Esophagus squamous epithelium (tissue), 5 donors: ENCODE measurements at regions not wholly inside any gene's neighbourhood (a gene's known extent, or its start where the extent isn't known, plus 50 kb on each side); places are given as distances from the start of the nearest gene placed in this dataset.
"Not testable (repeated sequence)": the region's sequence is repeated elsewhere in the genome, so short reads cannot be mapped to it uniquely, and the experiment has no call there.

Source experiments
- DNase-seq: peaks from one replicate; lab custom pipeline; 2025; lab: John Stamatoyannopoulos, UW
- H3K27ac ChIP-seq, 4 donors: fragments of 200-600 bp; sonication (generic); one replicate each; pipeline ENCODE4 v1.5.1; 2016 to 2019; ENCODE audit warnings: mild to moderate bottlenecking in 1 of 4
- H3K27me3 ChIP-seq, 4 donors: fragments of 200-600 bp; sonication (generic); 1 replicate in 3 of 4; 2 replicates in 1 of 4; pipeline versions ENCODE4 v1.5.1 to v1.6.0; 2017 to 2021; ENCODE audit warnings: antibody characterized with exemption in 1 of 4
- H3K36me3 ChIP-seq, 3 donors: fragments of 200-600 bp; sonication (generic); one replicate each; pipeline ENCODE4 v1.5.1; 2016 to 2019
- H3K4me1 ChIP-seq, 3 donors: fragments of 200-600 bp; sonication (generic); one replicate each; pipeline ENCODE4 v1.5.1; 2017 to 2019
- H3K4me3 ChIP-seq, 4 donors: fragments of 200-600 bp; sonication (generic); 1 replicate in 3 of 4; 2 replicates in 1 of 4; pipeline ENCODE4 v1.5.1; 2016 to 2019; ENCODE audit warnings: mild to moderate bottlenecking in 2 of 4, moderate library complexity in 1 of 4
- H3K9me3 ChIP-seq, 3 donors: fragments of 200-600 bp; sonication (generic); one replicate each; pipeline ENCODE4 v1.5.1; 2016 to 2019
- POLR2A ChIP-seq, 4 donors: fragments of 450-650 bp; IDR thresholded peaks; one replicate each; pipeline ENCODE4 v1.6.1; 2017; ENCODE audit warnings: antibody characterized with exemption in 4 of 4, mild to moderate bottlenecking in 4 of 4, moderate library complexity in 3 of 4
- WGBS, 2 donors: methylation state at CpG; one replicate each; pipeline ENCODE4 v1.1.5; 2018; 5-methylcytosine and 5-hydroxymethylcytosine counted together
- intact Hi-C: fragments of 100-400 bp; cut with DNase I; formaldehyde crosslinking; loops from one replicate; pipeline ENCODE4 v1.15.0; 2022
- TF ChIP-seq, protein P1 (sequence below), 6 experiments: fragments of 450-650 bp in 4 of 6; fragments of 200-600 bp in 2 of 6; sonication (generic) in 2 of 6; IDR thresholded peaks; one replicate each; pipeline ENCODE4 v1.5.1; 2016 to 2019; ENCODE audit warnings: antibody characterized with exemption in 6 of 6, mild to moderate bottlenecking in 4 of 6, moderate library complexity in 4 of 6
- donor health status: DM: yes; HTN: yes; CAD: no.

DNA sequence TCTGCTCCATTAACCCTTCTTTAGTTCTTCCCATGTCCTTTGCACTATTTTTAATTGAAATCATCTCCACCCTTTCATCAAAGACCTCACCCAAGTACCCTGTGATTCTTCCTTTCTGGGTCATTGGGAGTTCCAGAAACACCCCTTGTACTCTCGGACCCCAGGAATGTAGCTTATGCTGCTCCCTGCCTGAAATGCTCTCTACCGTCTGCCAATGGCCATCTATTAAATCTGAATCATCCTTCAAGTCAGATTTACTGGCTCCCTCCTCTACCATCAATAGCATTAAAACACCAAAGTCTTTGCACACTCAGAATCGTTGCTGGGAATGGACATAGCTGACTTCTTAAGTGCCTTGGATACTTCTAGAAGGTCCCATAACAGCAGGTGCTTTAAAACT is 73.2 kb upstream of the GADD45A start:
- TF ChIP-seq POLR2A (IDR thresholded peaks at IDR 0.05), result no peak
- TF ChIP-seq, protein P1, sequence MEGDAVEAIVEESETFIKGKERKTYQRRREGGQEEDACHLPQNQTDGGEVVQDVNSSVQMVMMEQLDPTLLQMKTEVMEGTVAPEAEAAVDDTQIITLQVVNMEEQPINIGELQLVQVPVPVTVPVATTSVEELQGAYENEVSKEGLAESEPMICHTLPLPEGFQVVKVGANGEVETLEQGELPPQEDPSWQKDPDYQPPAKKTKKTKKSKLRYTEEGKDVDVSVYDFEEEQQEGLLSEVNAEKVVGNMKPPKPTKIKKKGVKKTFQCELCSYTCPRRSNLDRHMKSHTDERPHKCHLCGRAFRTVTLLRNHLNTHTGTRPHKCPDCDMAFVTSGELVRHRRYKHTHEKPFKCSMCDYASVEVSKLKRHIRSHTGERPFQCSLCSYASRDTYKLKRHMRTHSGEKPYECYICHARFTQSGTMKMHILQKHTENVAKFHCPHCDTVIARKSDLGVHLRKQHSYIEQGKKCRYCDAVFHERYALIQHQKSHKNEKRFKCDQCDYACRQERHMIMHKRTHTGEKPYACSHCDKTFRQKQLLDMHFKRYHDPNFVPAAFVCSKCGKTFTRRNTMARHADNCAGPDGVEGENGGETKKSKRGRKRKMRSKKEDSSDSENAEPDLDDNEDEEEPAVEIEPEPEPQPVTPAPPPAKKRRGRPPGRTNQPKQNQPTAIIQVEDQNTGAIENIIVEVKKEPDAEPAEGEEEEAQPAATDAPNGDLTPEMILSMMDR (IDR thresholded peaks at IDR 0.05), result no peak
- intact Hi-C loops, result no loop called here
- Histone ChIP-seq H3K27ac (no peak overlapping the region), H3K4me3 (no peak overlapping the region), H3K9me3 (no peaks in the 10 kb centered on the region), H3K36me3 (no peaks in the 10 kb centered on the region), H3K27me3 (peaks cover 0 to 5% (median 0%) of the 10 kb centered on the region in 4 donors), H3K4me1 (peaks cover 0 to 27% (median 23%) of the 10 kb centered on the region in 3 donors)
- 63 to 67% methylated on average over 3 of the region's 3 CpGs for WGBS, 2 donors
- no peak for DNase-seq

- intact Hi-C loops, result no loop called here
- WGBS, 2 donors, result 55% methylated on average over 2 of the region's 4 CpGs; no CpG with 5 or more reads in 1 of the 2 donors
These were observed 72.2 kb upstream of the GADD45A start for GRCh38 chr1:67612788-67613241.

GRCh38 chr1:67613479-67613878 is 71.5 kb upstream of the GADD45A start:
- Histone ChIP-seq H3K27ac (peak overlapping the region in 2 of 4 donors; percentile 4 to 27), H3K4me1 (peaks cover 7 to 44% (median 35%) of the 10 kb centered on the region in 3 donors)
- H3K27me3 ChIP-seq, DNase-seq, H3K36me3 ChIP-seq, H3K9me3 ChIP-seq, intact Hi-C loops, H3K4me3 ChIP-seq: not testable (repeated sequence)
- 91% methylated on average over 7 to 8 of the region's 8 CpGs for WGBS, 2 donors

More at GRCh38 chr1:67612788-67613241, 72.2 kb upstream of the GADD45A start:
- DNase-seq, result no peak
- peak overlapping the region in 2 of 4 donors; percentile 4 to 31 for H3K27ac ChIP-seq
- no peaks in the 10 kb centered on the region for H3K9me3 ChIP-seq
- peaks cover 0 to 5% (median 0%) of the 10 kb centered on the region in 4 donors for H3K27me3 ChIP-seq
- peaks cover under 1 to 37% (median 28%) of the 10 kb centered on the region in 3 donors for H3K4me1 ChIP-seq
- H3K36me3 ChIP-seq, result no peaks in the 10 kb centered on the region
- H3K4me3 ChIP-seq, result no peak overlapping the region
- no peak for TF ChIP-seq POLR2A (IDR thresholded peaks at IDR 0.05)
- TF ChIP-seq, protein P1 (IDR thresholded peaks at IDR 0.05), result no peak

- no peak for DNase-seq
- H3K36me3 ChIP-seq, result no peaks in the 10 kb centered on the region
- peaks cover 0 to 5% (median 0%) of the 10 kb centered on the region in 4 donors for H3K27me3 ChIP-seq
- WGBS, 2 donors, result 47 to 65% methylated on average over 3 of the region's 3 CpGs
- no peak overlapping the region for H3K4me3 ChIP-seq
- H3K9me3 ChIP-seq, result no peaks in the 10 kb centered on the region
- no peak for TF ChIP-seq POLR2A (IDR thresholded peaks at IDR 0.05)
- TF ChIP-seq, protein P1 (IDR thresholded peaks at IDR 0.05), result no peak
- H3K27ac ChIP-seq, result peak overlapping the region in 1 of 4 donors; percentile 30
- peaks cover 9 to 54% (median 44%) of the 10 kb centered on the region in 3 donors for H3K4me1 ChIP-seq
- intact Hi-C loops, result no loop called here
These were observed 70.5 kb upstream of the GADD45A start for GRCh38 chr1:67614511-67614934.

- Histone ChIP-seq H3K4me1 (peaks cover 9 to 55% (median 44%) of the 10 kb centered on the region in 3 donors), H3K36me3 (no peaks in the 10 kb centered on the region), H3K27me3 (peaks cover 0 to 5% (median 0%) of the 10 kb centered on the region in 4 donors), H3K4me3 (no peak overlapping the region), H3K27ac (no peak overlapping the region), H3K9me3 (no peaks in the 10 kb centered on the region)
- DNase-seq, result no peak
- TF ChIP-seq, protein P1 (IDR thresholded peaks at IDR 0.05), result no peak
- no peak for TF ChIP-seq POLR2A (IDR thresholded peaks at IDR 0.05)
- intact Hi-C loops, result no loop called here
- 69 to 75% methylated on average over 1 of the region's 1 CpG for WGBS, 2 donors
These were observed 69.1 kb upstream of the GADD45A start for GRCh38 chr1:67615886-67616285.
